ENCODE measurements at regions not wholly inside any gene's neighbourhood (a gene's known extent, or its start where the extent isn't known, plus 50 kb on each side); places are given as distances from the start of the nearest gene placed in this dataset.

- in situ Hi-C loops (cut with HindIII; ENCODE audit: low sequenced_read_pairs), result loop anchor here (10.0 kb wide), 1 partner anchor 85 kb away; no protein-coding TSS in a partner anchor
Measured at GRCh38 chr7:1620176-1620575, 49.9 kb upstream of the ELFN1 start.

GRCh38 chr7:1619152-1620079 lies 49.6 kb upstream of the PSMG3 start:
- in situ Hi-C loops (cut with HindIII; ENCODE audit: low sequenced_read_pairs), result loop anchor here (10.0 kb wide), 1 partner anchor 85 kb away; no protein-coding TSS in a partner anchor
